ENCODE measurements at regions not wholly inside any gene's neighbourhood (a gene's known extent, or its start where the extent isn't known, plus 50 kb on each side); places are given as distances from the start of the nearest gene placed in this dataset.

DNA sequence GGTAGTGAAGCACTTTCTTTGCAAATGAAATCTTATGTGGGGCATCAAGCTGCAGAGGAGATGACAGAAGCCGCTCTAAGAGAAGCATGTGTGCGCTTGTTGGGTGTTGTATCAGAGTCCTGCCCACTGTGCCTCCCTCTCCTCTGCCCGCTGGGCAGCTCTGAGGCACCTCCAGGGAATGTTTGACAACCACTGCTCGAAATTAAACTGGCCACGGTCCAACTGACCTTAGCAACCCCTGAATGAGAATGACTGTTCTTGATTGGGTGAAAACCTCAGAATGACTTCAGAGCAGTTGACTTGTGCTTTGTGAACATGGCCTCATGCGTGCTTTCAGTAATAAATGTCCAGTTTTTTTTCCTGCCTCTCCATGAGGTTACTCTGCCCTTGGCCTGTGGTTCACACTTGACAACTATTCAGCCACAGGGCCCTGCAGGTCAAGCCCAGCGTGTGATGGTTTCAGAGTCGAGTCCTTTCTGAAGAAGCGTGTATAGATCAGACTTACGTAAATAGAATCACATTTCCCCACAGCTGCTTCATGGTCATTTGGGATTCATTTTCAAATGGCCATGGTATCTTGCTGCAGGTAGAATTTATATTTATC, 94.9 kb downstream of the SLC4A3 start:
- Histone ChIP-seq H3K56ac (ENCODE audit: low read length) (no peak overlapping the region), H2BK15ac (replicated peaks; ENCODE audit: low read depth) (no peak overlapping the region), H3K23ac (ENCODE audit: low read length) (no peak overlapping the region), H3K27me3 (ENCODE audit: insufficient read depth, low read length, poor library complexity) (no peaks in the 10 kb centered on the region), H3K79me2 (ENCODE audit: control insufficient read depth, insufficient read depth, low read length) (no peaks in the 10 kb centered on the region), H3K79me1 (ENCODE audit: low read length) (no peaks in the 10 kb centered on the region), H2BK5ac (ENCODE audit: low read length) (no peak overlapping the region), H2AK5ac (ENCODE audit: low read length) (no peak overlapping the region), H3K4me1 (ENCODE audit: control insufficient read depth, low read depth, low read length) (no peaks in the 10 kb centered on the region), H3K9ac (ENCODE audit: low read length) (no peak overlapping the region), H3K4me2 (ENCODE audit: low read length) (no peak overlapping the region), H3K18ac (ENCODE audit: low read length) (no peak overlapping the region), H4K8ac (ENCODE audit: low read depth, low read length) (no peak overlapping the region), H3K4ac (ENCODE audit: low read depth, low read length) (no peak overlapping the region), H3K4me3 (ENCODE audit: low read length) (no peak overlapping the region), H2BK120ac (ENCODE audit: low read depth, low read length) (no peak overlapping the region), H3K36me3 (ENCODE audit: control insufficient read depth, insufficient read depth, low read length) (no peaks in the 10 kb centered on the region), H3K27ac (ENCODE audit: low read depth, low read length) (no peak overlapping the region), H4K5ac (ENCODE audit: low read length) (no peak overlapping the region)
- no CpG with 5 or more reads among the region's 10 CpGs for WGBS (ENCODE audit: extremely low coverage, insufficient coverage, low lambda C conversion rate)
- DNase-seq = no peak

DNA sequence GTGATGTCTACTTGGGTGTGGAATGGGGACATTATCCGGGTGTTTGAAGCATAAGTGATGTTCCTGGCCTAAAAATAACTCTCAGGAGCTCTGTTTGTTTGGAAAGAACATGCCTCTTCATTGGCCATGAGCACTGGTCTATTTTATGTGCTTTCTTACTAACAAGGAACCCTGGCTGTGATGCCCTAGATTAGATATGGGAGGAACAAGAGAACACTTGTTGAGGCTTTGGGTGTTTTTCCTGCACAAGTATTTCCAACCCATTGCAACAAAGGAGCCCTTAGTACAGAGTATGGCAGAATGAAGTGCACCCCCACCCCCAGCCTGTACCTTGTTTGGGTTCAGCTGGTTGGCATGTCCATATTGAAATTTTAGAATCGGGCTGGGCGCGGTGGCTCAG, 95.9 kb downstream of the SLC4A3 start:
- no peak overlapping the region for H3K23ac ChIP-seq (ENCODE audit: low read length)
- no peaks in the 10 kb centered on the region for H3K79me1 ChIP-seq (ENCODE audit: low read length)
- no peak overlapping the region for H3K9ac ChIP-seq (ENCODE audit: low read length)
- DNase-seq = no peak
- H3K27ac ChIP-seq (ENCODE audit: low read depth, low read length) = no peak overlapping the region
- no peaks in the 10 kb centered on the region for H3K36me3 ChIP-seq (ENCODE audit: control insufficient read depth, insufficient read depth, low read length)
- no peak overlapping the region for H3K4me3 ChIP-seq (ENCODE audit: low read length)
- H2BK5ac ChIP-seq (ENCODE audit: low read length) = no peak overlapping the region
- H2AK5ac ChIP-seq (ENCODE audit: low read length) = no peak overlapping the region
- H3K56ac ChIP-seq (ENCODE audit: low read length) = no peak overlapping the region
- H3K27me3 ChIP-seq (ENCODE audit: insufficient read depth, low read length, poor library complexity) = no peaks in the 10 kb centered on the region
- H3K79me2 ChIP-seq (ENCODE audit: control insufficient read depth, insufficient read depth, low read length) = no peaks in the 10 kb centered on the region
- no peak overlapping the region for H2BK120ac ChIP-seq (ENCODE audit: low read depth, low read length)
- H2BK15ac ChIP-seq (replicated peaks; ENCODE audit: low read depth) = no peak overlapping the region
- WGBS (ENCODE audit: extremely low coverage, insufficient coverage, low lambda C conversion rate) = no CpG with 5 or more reads among the region's 4 CpGs
- H3K4me2 ChIP-seq (ENCODE audit: low read length) = no peak overlapping the region
- H3K4ac ChIP-seq (ENCODE audit: low read depth, low read length) = no peak overlapping the region
- no peaks in the 10 kb centered on the region for H3K4me1 ChIP-seq (ENCODE audit: control insufficient read depth, low read depth, low read length)
- no peak overlapping the region for H4K8ac ChIP-seq (ENCODE audit: low read depth, low read length)
- H3K18ac ChIP-seq (ENCODE audit: low read length) = no peak overlapping the region
- H4K5ac ChIP-seq (ENCODE audit: low read length) = no peak overlapping the region

DNA sequence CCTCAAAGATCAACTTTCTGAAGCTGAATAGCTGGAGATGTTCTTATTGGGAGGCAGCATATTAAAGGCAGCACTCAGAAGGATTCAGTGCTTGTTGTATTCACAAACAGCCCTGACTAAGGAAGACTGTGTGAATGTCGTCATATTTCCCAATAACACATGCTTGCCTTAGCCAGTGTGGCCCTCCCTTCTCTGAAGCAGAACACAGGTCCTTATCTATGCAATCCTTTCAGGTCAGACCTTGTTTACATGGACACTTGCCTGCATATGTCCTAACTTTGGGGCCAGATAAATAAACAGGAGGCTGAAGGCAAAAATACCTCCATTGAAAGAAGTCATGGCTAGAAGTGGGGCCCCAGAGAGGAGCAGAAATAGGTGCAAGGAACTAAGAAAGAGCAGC, 97.2 kb downstream of the SLC4A3 start:
- H3K9ac ChIP-seq (ENCODE audit: low read length) = no peak overlapping the region
- WGBS (ENCODE audit: extremely low coverage, insufficient coverage, low lambda C conversion rate) = no CpG with 5 or more reads among the region's 1 CpG
- no peak overlapping the region for H2BK120ac ChIP-seq (ENCODE audit: low read depth, low read length)
- no peaks in the 10 kb centered on the region for H3K79me1 ChIP-seq (ENCODE audit: low read length)
- no peaks in the 10 kb centered on the region for H3K79me2 ChIP-seq (ENCODE audit: control insufficient read depth, insufficient read depth, low read length)
- no peak overlapping the region for H2BK15ac ChIP-seq (replicated peaks; ENCODE audit: low read depth)
- H4K8ac ChIP-seq (ENCODE audit: low read depth, low read length) = no peak overlapping the region
- H3K27ac ChIP-seq (ENCODE audit: low read depth, low read length) = no peak overlapping the region
- H3K4ac ChIP-seq (ENCODE audit: low read depth, low read length) = no peak overlapping the region
- no peak overlapping the region for H3K23ac ChIP-seq (ENCODE audit: low read length)
- no peaks in the 10 kb centered on the region for H3K4me1 ChIP-seq (ENCODE audit: control insufficient read depth, low read depth, low read length)
- H2BK5ac ChIP-seq (ENCODE audit: low read length) = no peak overlapping the region
- no peak overlapping the region for H3K4me3 ChIP-seq (ENCODE audit: low read length)
- H3K56ac ChIP-seq (ENCODE audit: low read length) = no peak overlapping the region
- no peak overlapping the region for H4K5ac ChIP-seq (ENCODE audit: low read length)
- no peak overlapping the region for H2AK5ac ChIP-seq (ENCODE audit: low read length)
- no peaks in the 10 kb centered on the region for H3K36me3 ChIP-seq (ENCODE audit: control insufficient read depth, insufficient read depth, low read length)
- no peak for DNase-seq
- no peak overlapping the region for H3K4me2 ChIP-seq (ENCODE audit: low read length)
- no peak overlapping the region for H3K18ac ChIP-seq (ENCODE audit: low read length)
- no peaks in the 10 kb centered on the region for H3K27me3 ChIP-seq (ENCODE audit: insufficient read depth, low read length, poor library complexity)

DNA sequence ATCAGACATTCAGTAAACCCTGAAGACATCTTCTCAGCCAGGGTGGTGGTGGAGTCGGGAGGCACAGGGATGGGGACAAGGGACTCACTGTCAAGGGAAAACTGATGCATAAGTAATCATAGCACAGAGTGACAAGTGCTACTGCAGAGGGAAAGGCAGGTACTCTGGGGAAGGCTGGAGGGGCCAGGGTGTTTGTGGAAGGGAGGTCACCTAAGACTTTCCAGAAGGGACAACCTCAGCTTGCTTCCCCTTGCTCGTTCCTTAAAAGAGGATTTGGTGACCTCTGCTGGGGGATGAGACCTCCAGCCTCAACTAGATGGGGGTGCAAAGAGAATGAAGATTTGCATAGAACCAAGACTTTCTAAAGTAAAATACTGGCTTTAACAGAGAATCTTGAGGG, 99.5 kb downstream of the SLC4A3 start:
- Histone ChIP-seq H4K8ac (ENCODE audit: low read depth, low read length) (no peak overlapping the region), H3K27ac (ENCODE audit: low read depth, low read length) (no peak overlapping the region), H3K18ac (ENCODE audit: low read length) (no peak overlapping the region), H3K36me3 (ENCODE audit: control insufficient read depth, insufficient read depth, low read length) (no peaks in the 10 kb centered on the region), H3K79me2 (ENCODE audit: control insufficient read depth, insufficient read depth, low read length) (no peaks in the 10 kb centered on the region), H2BK120ac (ENCODE audit: low read depth, low read length) (no peak overlapping the region), H3K4me2 (ENCODE audit: low read length) (no peak overlapping the region), H2BK15ac (replicated peaks; ENCODE audit: low read depth) (no peak overlapping the region), H4K5ac (ENCODE audit: low read length) (no peak overlapping the region), H3K9ac (ENCODE audit: low read length) (no peak overlapping the region), H2AK5ac (ENCODE audit: low read length) (no peak overlapping the region), H2BK5ac (ENCODE audit: low read length) (no peak overlapping the region), H3K23ac (ENCODE audit: low read length) (no peak overlapping the region), H3K27me3 (ENCODE audit: insufficient read depth, low read length, poor library complexity) (no peaks in the 10 kb centered on the region), H3K4ac (ENCODE audit: low read depth, low read length) (no peak overlapping the region), H3K4me1 (ENCODE audit: control insufficient read depth, low read depth, low read length) (no peaks in the 10 kb centered on the region), H3K79me1 (ENCODE audit: low read length) (no peaks in the 10 kb centered on the region), H3K56ac (ENCODE audit: low read length) (no peak overlapping the region), H3K4me3 (ENCODE audit: low read length) (no peak overlapping the region)
- no CpG with 5 or more reads among the region's 2 CpGs for WGBS (ENCODE audit: extremely low coverage, insufficient coverage, low lambda C conversion rate)
- peak; percentile 74 for DNase-seq

DNA sequence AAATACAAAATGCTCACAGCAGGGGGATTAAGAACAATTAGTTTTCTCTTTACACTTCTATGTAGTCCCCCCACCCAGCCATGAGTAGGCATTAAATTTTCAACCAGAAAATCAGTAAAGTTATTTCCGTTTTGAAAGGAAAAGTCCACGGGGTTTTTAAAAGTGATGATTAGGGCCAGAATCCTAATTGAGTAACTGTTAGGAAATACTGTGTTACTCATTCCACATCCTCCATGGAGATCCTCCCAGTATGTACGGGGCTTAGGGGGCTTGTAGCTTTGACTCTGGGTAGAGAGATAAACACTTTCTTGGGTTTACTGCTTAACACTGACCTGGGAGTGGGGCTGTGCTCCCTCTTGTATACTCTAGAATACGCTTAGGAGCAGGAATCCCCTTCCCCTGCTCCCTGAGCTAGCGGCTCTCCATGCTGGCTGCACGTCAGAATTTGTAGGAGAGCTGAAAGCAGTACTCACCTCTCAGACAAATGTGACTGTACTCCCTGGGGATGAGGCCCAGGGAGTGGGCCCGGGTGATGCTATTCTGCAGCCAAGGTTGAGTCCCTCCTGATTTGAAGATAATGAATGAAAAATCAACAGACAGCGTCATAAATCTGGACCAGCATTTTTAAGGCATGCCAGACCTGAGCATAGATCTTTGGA, 100.5 kb downstream of the SLC4A3 start:
- Histone ChIP-seq H3K36me3 (ENCODE audit: control insufficient read depth, insufficient read depth, low read length) (no peaks in the 10 kb centered on the region), H3K79me1 (ENCODE audit: low read length) (no peaks in the 10 kb centered on the region), H3K4me3 (ENCODE audit: low read length) (no peak overlapping the region), H3K9ac (ENCODE audit: low read length) (no peak overlapping the region), H4K5ac (ENCODE audit: low read length) (no peak overlapping the region), H4K8ac (ENCODE audit: low read depth, low read length) (no peak overlapping the region), H3K79me2 (ENCODE audit: control insufficient read depth, insufficient read depth, low read length) (no peaks in the 10 kb centered on the region), H2BK120ac (ENCODE audit: low read depth, low read length) (no peak overlapping the region), H3K23ac (ENCODE audit: low read length) (no peak overlapping the region), H3K4me1 (ENCODE audit: control insufficient read depth, low read depth, low read length) (no peaks in the 10 kb centered on the region), H3K4me2 (ENCODE audit: low read length) (no peak overlapping the region), H2BK15ac (replicated peaks; ENCODE audit: low read depth) (no peak overlapping the region), H3K56ac (ENCODE audit: low read length) (no peak overlapping the region), H2BK5ac (ENCODE audit: low read length) (no peak overlapping the region), H2AK5ac (ENCODE audit: low read length) (no peak overlapping the region), H3K27me3 (ENCODE audit: insufficient read depth, low read length, poor library complexity) (no peaks in the 10 kb centered on the region), H3K18ac (ENCODE audit: low read length) (no peak overlapping the region), H3K4ac (ENCODE audit: low read depth, low read length) (no peak overlapping the region), H3K27ac (ENCODE audit: low read depth, low read length) (no peak overlapping the region)
- WGBS (ENCODE audit: extremely low coverage, insufficient coverage, low lambda C conversion rate) = no CpG with 5 or more reads among the region's 8 CpGs
- no peak for DNase-seq

DNA sequence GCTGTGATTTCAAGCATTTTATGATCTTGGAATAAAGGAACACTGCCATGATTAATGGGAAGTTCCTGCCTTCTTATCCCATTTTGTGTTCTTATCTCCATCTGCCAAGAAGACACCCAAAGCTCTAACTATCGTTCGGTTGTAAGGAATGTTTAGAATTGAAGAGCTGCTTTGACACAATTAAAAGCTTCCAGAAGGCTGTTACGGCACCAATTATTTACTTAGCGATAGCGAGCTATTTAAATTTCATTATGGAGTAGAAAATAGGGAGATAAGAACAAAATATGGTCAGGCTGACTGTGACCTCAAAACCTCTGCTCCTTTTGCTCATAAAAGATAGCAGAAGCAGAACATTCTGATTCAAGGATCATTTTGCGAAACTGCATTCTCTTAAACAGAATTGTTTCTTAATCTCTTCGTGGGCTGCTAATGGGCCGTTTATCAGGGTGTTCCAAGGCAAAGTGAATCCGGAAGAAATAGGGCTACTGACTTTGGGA, 101.6 kb downstream of the SLC4A3 start:
- H3K23ac ChIP-seq (ENCODE audit: low read length) = no peak overlapping the region
- no peak overlapping the region for H3K4me3 ChIP-seq (ENCODE audit: low read length)
- H2BK120ac ChIP-seq (ENCODE audit: low read depth, low read length) = no peak overlapping the region
- H3K4me2 ChIP-seq (ENCODE audit: low read length) = no peak overlapping the region
- no peak overlapping the region for H4K8ac ChIP-seq (ENCODE audit: low read depth, low read length)
- no peaks in the 10 kb centered on the region for H3K27me3 ChIP-seq (ENCODE audit: insufficient read depth, low read length, poor library complexity)
- no peak overlapping the region for H3K27ac ChIP-seq (ENCODE audit: low read depth, low read length)
- H3K79me1 ChIP-seq (ENCODE audit: low read length) = no peaks in the 10 kb centered on the region
- no peaks in the 10 kb centered on the region for H3K79me2 ChIP-seq (ENCODE audit: control insufficient read depth, insufficient read depth, low read length)
- no peaks in the 10 kb centered on the region for H3K4me1 ChIP-seq (ENCODE audit: control insufficient read depth, low read depth, low read length)
- H3K18ac ChIP-seq (ENCODE audit: low read length) = no peak overlapping the region
- H3K36me3 ChIP-seq (ENCODE audit: control insufficient read depth, insufficient read depth, low read length) = no peaks in the 10 kb centered on the region
- H3K4ac ChIP-seq (ENCODE audit: low read depth, low read length) = no peak overlapping the region
- H2AK5ac ChIP-seq (ENCODE audit: low read length) = no peak overlapping the region
- H4K5ac ChIP-seq (ENCODE audit: low read length) = no peak overlapping the region
- no CpG with 5 or more reads among the region's 9 CpGs for WGBS (ENCODE audit: extremely low coverage, insufficient coverage, low lambda C conversion rate)
- DNase-seq = peak; percentile 60
- no peak overlapping the region for H2BK5ac ChIP-seq (ENCODE audit: low read length)
- no peak overlapping the region for H3K9ac ChIP-seq (ENCODE audit: low read length)
- H2BK15ac ChIP-seq (replicated peaks; ENCODE audit: low read depth) = no peak overlapping the region
- no peak overlapping the region for H3K56ac ChIP-seq (ENCODE audit: low read length)

All from mesendoderm (in vitro differentiated cells).